RWPE2 (cell line): ENCODE measurements at regions not wholly inside any gene's neighbourhood (a gene's known extent, or its start where the extent isn't known, plus 50 kb on each side); places are given as distances from the start of the nearest gene placed in this dataset.

Source experiments
- ATAC-seq: fragments of 200-7000 bp; cut with Tn5 transposase; 3 replicates; pipeline ENCODE4 v1.9.1; 2021; ENCODE audit warnings: low read depth
- DNase-seq: peaks from one replicate; pipeline ENCODE4 v3.0.0-alpha.2; 2020; ENCODE audit warnings: low spot score
- H3K27ac ChIP-seq: fragments of 450-650 bp; 2 replicates; pipeline ENCODE4 v1.5.1; 2017; ENCODE audit warnings: mild to moderate bottlenecking; ENCODE audit not compliant: poor library complexity, severe bottlenecking
- H3K27me3 ChIP-seq: fragments of 250-450 bp; sonication (Bioruptor Pico); 2 replicates; pipeline ENCODE4 v1.5.1; 2021; ENCODE audit warnings: mild to moderate bottlenecking, moderate library complexity; ENCODE audit not compliant: insufficient read depth, poor library complexity, severe bottlenecking
- H3K36me3 ChIP-seq: fragments of 250-450 bp; sonication (Bioruptor Pico); 2 replicates; pipeline ENCODE4 v1.5.1; 2020; ENCODE audit warnings: low read depth, mild to moderate bottlenecking, moderate library complexity
- H3K4me1 ChIP-seq: fragments of 250-450 bp; sonication (Bioruptor Pico); 2 replicates; pipeline ENCODE4 v1.5.1; 2021; ENCODE audit warnings: mild to moderate bottlenecking, moderate library complexity; ENCODE audit not compliant: insufficient read depth, poor library complexity, severe bottlenecking
- H3K4me3 ChIP-seq: fragments of 250-450 bp; sonication (Bioruptor Pico); 2 replicates; pipeline ENCODE4 v1.5.1; 2021; ENCODE audit warnings: mild to moderate bottlenecking, moderate library complexity; ENCODE audit not compliant: severe bottlenecking
- H3K9me3 ChIP-seq: fragments of 250-450 bp; sonication (Bioruptor Pico); 2 replicates; pipeline ENCODE4 v1.5.1; 2021; ENCODE audit warnings: mild to moderate bottlenecking, moderate library complexity; ENCODE audit not compliant: severe bottlenecking
- CTCF ChIP-seq: fragments of 450-650 bp; IDR thresholded peaks from one replicate; pipeline ENCODE4 v1.5.1; 2017; ENCODE audit warnings: mild to moderate bottlenecking, moderate library complexity; ENCODE audit not compliant: poor library complexity, severe bottlenecking

DNA sequence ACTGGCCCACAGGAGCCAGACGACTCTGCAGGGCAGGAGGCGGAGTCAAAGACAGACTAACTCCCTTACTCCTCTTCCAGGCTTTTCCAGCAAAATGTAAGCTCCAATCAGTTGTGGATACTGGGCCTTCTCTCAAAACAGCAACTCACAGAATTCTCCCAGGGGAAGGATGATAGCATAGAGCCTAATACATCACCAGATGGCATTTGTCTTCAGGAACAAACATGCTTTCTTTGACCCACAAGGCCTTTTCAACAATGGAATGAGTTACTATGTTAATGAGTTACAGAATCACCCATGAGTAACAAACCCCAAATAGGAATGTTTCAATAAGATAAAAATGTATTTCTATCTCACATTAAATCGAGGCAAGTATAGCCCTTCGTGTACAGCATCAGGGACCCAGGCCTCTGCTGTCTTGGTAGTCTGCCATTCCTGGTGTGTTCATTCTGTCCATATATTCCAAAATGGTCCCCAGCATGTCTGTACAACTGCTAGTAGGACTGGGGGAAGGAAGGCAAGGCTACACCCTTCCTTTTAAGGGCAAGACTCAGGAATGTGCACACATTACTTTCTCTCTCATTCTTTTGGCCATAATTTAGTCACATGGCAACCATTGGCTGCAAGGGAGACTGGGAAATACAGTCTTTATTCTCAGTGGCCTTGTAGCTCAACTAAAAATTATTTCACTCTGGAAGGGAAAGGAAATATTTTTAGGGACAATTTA lies 76.4 kb downstream of the BOD1L2 start:
- Histone ChIP-seq H3K36me3 (no peaks in the 10 kb centered on the region), H3K4me1 (no peaks in the 10 kb centered on the region), H3K27ac (no peak overlapping the region), H3K27me3 (no peaks in the 10 kb centered on the region), H3K4me3 (no peak overlapping the region), H3K9me3 (no peaks in the 10 kb centered on the region)
- DNase-seq = no peak
- TF ChIP-seq CTCF = no peak
- ATAC-seq = peak; percentile 14; the same call in 1 of the 3 replicates

DNA sequence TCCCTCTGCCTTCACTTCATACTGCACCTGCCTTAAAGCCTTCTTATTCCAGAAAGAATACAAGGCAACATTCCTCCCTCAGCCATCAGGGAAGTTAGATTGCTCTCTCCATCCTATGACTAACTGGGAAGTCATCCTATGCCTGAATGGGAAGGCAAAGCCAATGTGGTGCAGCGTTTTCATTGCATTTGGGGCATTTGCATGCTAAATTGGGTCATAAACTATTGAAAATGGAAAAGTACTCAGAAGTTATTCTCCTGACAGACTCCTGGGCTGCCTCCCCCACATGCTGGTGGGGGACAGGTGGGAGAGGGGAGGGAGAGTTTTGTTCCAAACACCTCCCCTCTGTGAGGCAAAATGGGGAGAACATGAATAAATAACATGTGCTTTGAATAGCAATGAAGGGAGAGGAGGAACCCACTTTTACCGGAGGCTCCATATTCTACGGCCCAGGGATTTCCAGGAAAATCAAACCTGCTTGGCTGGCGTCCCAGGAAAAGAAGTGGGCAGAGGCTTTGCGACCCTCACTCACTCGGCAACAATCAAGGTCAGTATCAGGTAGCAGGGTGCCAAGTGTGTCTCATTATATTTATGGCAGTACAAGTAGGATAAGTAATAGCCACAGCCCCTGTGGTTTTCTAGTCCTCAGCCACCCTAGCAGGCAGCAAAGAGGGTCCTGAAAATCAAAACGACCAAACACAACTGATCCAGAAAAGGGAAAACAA lies 84.1 kb downstream of the BOD1L2 start:
- H3K27ac ChIP-seq = no peak overlapping the region
- 0 out of 3 replicates have a peak, but pooled peaks have one; percentile 45 for ATAC-seq
- TF ChIP-seq CTCF = no peak
- no peaks in the 10 kb centered on the region for H3K36me3 ChIP-seq
- no peaks in the 10 kb centered on the region for H3K9me3 ChIP-seq
- DNase-seq = no peak
- H3K4me1 ChIP-seq = no peaks in the 10 kb centered on the region
- no peak overlapping the region for H3K4me3 ChIP-seq
- H3K27me3 ChIP-seq = no peaks in the 10 kb centered on the region

GRCh38 chr18:57231864-57232263 lies 85.0 kb downstream of the BOD1L2 start:
- Histone ChIP-seq H3K4me3 (no peak overlapping the region), H3K36me3 (no peaks in the 10 kb centered on the region), H3K4me1 (no peaks in the 10 kb centered on the region), H3K27me3 (no peaks in the 10 kb centered on the region), H3K27ac (no peak overlapping the region), H3K9me3 (no peaks in the 10 kb centered on the region)
- DNase-seq = no peak
- ATAC-seq = no peak
- TF ChIP-seq CTCF = no peak

DNA sequence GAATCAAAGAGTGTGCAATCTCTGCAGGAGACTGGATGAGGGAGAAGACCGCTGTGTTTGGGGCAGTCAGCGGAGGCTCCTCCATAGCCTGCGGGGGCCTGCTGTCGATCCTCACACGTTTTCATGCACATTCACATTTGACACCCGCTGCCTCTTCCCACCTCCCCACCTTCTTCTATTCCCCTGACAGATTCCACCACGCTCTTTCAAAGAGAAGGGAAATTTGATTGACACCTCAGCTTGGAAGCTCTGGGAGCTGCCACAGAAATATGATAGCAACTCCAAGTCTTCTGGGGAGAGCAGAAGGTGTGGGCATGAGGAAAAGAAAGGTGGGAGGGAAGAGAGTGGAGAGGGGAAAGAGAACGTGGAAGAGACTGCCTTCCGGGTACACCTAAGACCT lies 87.5 kb downstream of the BOD1L2 start:
- Histone ChIP-seq H3K4me1 (no peaks in the 10 kb centered on the region), H3K36me3 (no peaks in the 10 kb centered on the region), H3K9me3 (no peaks in the 10 kb centered on the region), H3K27me3 (no peaks in the 10 kb centered on the region), H3K4me3 (no peak overlapping the region), H3K27ac (no peak overlapping the region)
- no peak for TF ChIP-seq CTCF
- no peak for DNase-seq
- no peak for ATAC-seq

GRCh38 chr18:57241869-57242268 lies 95.0 kb downstream of the BOD1L2 start:
- no peak overlapping the region for H3K27ac ChIP-seq
- ATAC-seq = no peak
- TF ChIP-seq CTCF = no peak
- DNase-seq = no peak
- H3K36me3 ChIP-seq = no peaks in the 10 kb centered on the region
- H3K27me3 ChIP-seq = no peaks in the 10 kb centered on the region
- no peaks in the 10 kb centered on the region for H3K4me1 ChIP-seq
- no peaks in the 10 kb centered on the region for H3K9me3 ChIP-seq
- H3K4me3 ChIP-seq = no peak overlapping the region
